ENCODE measurements at regions not wholly inside any gene's neighbourhood (a gene's known extent, or its start where the extent isn't known, plus 50 kb on each side); places are given as distances from the start of the nearest gene placed in this dataset.

- TF ChIP-seq CTCF (conservative IDR thresholded peaks at IDR 0.05; ENCODE audit: low read depth, low read length) (no peak), EZH2 (IDR thresholded peaks at IDR 0.05; ENCODE audit: borderline replicate concordance, low read depth, low read length, poor library complexity, severe bottlenecking) (no peak)
Observed at GRCh38 chr13:53340505-53341143, 312.0 kb downstream of the OLFM4 start.

Measured in A673 (cell line).